ENCODE measurements at regions not wholly inside any gene's neighbourhood (a gene's known extent, or its start where the extent isn't known, plus 50 kb on each side); places are given as distances from the start of the nearest gene placed in this dataset.

DNA sequence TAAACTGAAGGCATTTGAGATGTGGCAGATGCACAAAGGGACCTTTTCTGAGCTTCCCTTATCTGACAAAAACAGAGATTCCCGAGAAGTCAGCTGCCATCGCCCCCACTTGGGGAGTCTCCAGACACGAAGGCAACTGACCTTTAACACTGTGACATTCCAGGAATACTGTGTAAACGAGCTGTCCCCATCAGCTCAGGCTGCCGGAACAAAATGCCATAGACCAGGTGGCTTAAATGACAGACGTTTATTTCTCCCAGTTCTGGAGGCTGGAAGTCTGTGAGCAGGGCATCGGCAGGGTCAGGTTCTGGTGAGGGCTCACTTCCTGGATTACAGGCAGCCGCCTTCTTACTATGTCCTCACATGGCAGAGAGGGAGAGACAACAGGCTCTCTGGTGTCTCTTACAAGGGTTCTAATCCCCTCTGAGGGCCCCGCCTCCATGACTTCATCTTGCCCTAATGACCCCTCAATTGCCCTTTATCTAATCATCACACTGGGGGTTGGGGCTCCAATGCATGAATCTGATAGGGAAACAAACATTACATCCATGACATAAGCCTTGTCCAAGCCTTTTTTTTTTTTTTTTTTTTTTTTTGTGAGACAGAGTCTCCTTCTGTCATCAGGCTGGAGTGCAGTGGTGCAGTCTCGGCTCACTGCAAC is 178.5 kb upstream of the RPL38 start:
- DNase-seq, result no peak

DNA sequence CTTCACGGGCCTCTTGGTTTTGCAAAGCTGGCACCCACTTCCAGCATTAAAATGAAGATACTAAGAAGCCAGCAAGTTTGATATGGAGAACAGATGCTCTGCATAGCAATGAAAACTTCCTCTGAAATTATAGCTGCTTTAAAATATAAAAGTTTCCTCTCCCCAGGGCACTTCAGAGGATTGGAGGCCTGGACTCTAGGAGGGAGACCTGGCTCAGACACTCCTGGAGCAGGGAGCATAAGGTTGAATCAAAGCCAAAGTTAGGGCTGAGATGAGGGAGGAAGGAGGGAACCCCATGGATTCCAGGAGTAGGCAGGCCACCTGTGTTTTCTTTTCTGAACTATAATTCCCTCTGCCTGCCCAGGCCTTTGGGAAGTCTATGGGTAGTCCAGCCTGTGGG is 176.0 kb upstream of the RPL38 start:
- no peak for DNase-seq

- DNase-seq, result no peak
Observed at GRCh38 chr17:74028354-74029116, 174.9 kb upstream of the RPL38 start.

DNA sequence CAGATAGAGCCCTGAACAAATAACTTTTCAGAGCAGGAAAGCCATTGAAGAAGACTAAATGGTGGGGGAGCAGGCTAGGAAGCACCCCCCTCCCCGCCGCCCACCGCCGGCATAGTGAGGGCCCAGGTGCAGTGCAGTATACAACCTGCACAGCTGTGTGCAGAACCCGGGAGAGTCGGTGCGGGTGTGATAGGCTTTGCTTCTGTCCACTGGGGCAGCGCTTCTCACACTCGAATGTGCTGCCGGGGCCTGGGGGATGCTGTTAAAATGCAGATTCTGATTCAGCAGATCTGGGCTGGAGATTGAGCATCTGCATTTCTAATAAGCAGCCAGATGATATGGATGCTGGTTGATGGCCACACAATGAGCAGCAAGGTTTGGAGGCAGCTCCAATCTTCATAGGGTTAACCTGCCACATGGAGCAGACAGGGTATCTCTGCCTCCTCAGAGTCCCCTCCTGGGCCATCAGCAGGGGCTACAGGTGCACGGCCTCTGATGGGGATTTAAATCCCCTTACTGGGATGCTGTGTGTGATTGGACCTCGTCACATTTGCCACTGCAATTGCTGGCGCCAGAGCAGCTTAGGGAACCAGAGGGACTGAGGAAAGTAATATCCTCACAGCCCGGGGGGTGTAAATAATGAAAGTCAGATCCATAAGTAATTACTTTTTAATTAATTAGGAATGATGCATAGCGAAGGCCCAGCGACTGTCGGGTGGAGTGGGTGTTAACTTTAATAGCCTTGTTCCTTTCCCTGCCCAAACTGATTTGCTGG is 172.0 kb upstream of the RPL38 start:
- DNase-seq, result no peak

DNA sequence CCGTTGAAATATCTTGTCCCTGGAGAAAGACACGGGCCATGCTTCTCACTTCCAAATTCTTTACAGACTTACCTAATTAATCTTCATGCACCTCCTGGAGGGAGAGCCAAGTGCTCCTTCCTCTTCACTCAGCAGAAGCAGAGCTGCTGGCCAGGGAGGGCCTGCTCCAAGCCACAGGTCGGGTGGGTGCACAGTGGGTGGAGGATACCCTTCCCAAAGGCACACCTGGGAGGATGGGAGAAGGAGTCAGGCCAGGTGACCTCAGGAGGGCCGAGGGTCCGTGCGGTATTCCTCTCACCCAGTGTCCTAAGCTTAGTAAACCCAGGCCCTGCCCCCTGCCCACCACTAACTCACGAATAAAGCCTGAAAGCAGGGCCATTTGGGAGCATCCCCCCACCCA is 171.3 kb upstream of the RPL38 start:
- no peak for DNase-seq

- no peak for DNase-seq
Observed at GRCh38 chr17:74037320-74037719, 166.2 kb upstream of the RPL38 start.

- no peak for DNase-seq
Observed at GRCh38 chr17:74040291-74040690, 163.2 kb upstream of the RPL38 start.

DNA sequence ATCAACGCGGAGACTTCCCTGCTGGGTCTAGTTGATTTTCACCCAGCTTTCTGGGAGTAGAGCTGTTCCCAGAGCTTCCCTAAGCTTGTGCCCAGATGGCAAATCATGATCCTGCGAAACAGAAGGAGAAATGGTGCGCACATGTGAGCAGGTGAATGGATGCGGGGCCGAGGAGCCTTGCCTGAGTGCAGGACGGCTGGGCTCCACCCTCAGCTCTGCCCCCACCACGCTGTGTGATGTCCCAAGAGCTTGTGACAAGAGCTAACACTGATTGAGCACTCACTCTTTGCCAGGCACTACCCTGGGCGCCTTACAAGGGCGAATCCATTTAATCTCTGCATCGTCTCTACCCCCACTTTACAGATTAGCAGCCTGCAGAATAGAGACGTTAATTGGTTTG is 162.7 kb upstream of the RPL38 start:
- no peak for DNase-seq

DNA sequence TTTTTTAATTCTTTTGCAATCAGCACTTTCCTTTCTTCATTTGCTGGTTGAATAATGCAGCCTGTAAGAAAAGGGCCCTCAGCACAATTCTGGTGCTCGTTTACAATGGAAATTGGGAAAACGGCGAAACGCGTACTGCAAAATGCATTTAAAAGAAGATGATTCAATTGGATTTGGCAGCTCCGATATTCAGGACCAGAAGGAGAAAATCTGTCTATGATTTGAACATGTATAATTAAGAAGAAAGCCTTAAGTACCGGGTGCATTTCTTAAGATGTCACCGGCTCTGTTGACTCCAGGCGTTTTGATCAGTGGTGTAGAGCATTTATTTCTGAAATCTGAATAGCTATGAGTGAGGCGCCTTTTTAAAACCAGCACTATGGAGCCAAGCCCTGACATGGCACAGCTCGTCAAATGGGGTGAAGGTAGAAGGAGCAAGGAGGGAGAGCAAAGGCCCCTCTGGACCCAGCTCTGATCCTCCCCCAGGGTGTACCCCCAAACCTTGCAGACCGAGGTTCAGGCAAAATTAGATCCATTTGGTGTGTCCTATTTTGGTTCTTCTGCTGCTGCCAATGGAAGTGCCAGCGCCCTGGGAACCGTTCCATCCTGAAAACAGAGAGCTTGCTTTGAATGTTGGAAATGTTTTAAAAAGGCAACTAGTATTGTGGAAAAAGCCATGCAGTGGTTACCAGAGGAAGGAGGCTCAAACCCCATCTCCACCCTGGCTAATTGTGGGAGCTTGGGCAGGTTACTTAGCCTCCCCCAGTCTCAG is 161.4 kb upstream of the RPL38 start:
- DNase-seq, result no peak

GRCh38 chr17:74042744-74043486 is 160.6 kb upstream of the RPL38 start:
- DNase-seq, result no peak

- no peak for DNase-seq
Observed at GRCh38 chr17:74043976-74044375, 159.5 kb upstream of the RPL38 start.

GRCh38 chr17:74045608-74046280 is 157.7 kb upstream of the RPL38 start:
- DNase-seq, result no peak

GRCh38 chr17:74049167-74049966 is 154.1 kb upstream of the RPL38 start:
- DNase-seq, result no peak

DNA sequence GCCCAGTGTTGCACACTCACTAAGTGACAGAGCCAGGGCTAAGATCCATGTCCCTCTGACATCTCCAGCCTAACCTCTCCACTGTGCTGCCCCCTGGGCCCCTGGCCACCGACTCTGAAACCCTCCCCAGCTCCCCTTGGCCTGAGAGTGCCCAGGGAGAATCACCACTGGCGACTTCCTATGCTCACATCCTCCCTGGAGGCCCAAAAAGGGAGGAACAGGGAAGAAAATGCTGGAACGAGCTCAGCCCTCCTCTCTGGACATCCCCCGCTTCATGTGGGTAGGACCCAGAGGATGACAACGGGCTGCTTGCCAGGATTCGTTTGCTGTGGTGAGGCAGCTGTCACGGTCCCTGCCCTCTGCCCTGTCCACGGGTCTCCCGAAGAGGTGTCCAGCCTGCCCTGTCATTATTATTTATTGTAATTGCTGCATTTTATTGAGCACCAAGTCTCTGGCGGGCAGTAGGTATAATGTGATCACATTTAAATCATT is 153.5 kb upstream of the RPL38 start:
- DNase-seq, result no peak

DNA sequence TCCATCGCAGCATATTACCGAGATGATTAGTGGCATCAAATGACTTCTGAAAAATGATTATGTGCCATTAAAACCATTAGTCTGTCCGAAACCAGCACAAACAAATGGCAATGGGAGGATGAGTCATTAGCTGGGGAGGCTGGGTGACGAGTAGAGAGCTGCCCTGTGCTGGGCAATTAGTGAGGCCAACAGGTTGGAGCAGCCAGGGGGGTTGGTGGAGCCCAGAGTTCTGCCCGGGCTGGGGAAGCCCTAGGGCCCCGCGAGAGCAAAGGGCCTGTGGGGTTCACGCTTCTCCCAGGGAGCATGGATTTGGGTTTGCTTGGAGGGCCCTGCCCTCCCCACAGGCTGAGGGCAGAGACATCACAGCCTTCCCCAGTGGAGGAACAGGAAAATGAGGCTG is 152.1 kb upstream of the RPL38 start:
- DNase-seq, result no peak

GRCh38 chr17:74052993-74053711 is 150.3 kb upstream of the RPL38 start:
- no peak for DNase-seq

GRCh38 chr17:74053712-74054078 is 149.8 kb upstream of the RPL38 start:
- no peak for DNase-seq

DNA sequence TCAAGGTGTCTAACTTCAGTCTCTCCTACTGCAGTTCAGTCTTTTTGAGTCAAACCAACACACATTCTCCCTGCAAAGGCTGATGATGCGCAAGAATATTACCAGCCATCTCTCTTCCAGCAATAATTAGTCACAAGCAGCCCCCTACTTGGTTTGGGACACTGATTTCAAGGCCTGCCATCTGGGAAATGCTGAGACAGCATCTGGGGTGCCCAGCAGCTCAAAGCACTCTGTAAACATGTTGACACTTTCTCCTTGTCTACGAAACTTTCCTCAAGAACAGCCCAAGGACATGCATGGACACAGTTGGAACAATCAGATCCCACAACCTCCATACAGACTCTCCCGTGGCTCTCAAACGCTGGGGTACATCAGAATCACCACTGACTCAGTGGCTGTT is 149.2 kb upstream of the RPL38 start:
- no peak for DNase-seq

DNA sequence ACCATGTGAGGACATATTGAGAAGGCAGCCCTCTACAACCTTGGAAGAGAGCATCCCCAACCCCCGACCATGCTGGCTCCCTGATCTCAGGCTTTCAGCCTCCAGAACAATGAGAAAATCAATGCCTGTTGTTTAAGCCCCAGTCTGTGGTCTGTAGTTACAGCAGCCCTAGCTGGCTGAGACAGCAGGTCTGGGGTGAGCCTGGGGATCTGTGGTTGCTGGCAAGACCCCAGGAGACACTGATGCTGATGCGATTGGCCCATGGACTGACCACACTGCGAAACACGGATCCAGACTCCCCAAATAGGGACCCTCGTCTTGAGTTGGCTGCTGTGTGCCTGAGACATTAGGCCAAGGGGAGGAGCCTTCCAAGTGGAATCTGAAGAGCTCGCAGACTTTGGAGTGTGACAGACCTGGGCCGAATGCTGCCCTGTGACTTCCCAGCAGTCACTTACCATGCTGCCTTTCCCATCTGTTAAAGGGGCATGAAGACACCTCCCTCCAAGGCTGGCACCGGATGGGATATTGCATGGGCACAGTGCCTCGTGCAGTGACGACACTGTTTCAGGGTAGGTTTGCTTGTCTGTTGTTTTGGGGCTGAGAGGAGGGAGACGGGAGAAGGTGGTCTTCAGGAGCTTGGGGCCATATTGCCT is 147.8 kb upstream of the RPL38 start:
- DNase-seq, result no peak

All from activated CD4-positive, alpha-beta T cell treated with anti-CD3 and anti-CD28 coated beads for 1 hour (primary cell).